ENCODE measurements at regions not wholly inside any gene's neighbourhood (a gene's known extent, or its start where the extent isn't known, plus 50 kb on each side); places are given as distances from the start of the nearest gene placed in this dataset.

GRCh38 chr2:44879269-44880124 lies 62.0 kb upstream of the SIX3 start:
- DNase-seq: no peak

GRCh38 chr2:44880125-44880483 lies 61.4 kb upstream of the SIX3 start:
- no peak for DNase-seq

DNA sequence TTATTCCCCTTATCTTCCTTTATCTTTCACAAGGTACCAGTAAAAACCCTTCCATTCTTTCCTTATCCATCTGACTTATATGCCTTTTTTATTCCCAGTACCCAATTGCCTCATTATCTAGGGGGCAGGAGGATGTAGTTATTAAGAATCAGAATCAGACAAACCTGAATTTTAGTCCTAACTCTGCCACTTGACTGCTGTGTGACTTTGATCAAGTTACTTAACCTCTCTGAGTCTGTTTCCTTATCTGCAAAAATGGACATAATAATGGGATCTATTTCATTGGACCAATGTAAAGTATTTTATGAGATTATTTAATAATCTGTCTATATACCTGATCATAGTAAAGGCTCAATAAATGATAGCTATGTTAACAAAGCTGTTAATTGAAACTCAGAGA lies 59.6 kb upstream of the SIX3 start:
- no peak for DNase-seq

- DNase-seq: no peak
Observed at GRCh38 chr2:44883356-44883755, 58.1 kb upstream of the SIX3 start.

DNA sequence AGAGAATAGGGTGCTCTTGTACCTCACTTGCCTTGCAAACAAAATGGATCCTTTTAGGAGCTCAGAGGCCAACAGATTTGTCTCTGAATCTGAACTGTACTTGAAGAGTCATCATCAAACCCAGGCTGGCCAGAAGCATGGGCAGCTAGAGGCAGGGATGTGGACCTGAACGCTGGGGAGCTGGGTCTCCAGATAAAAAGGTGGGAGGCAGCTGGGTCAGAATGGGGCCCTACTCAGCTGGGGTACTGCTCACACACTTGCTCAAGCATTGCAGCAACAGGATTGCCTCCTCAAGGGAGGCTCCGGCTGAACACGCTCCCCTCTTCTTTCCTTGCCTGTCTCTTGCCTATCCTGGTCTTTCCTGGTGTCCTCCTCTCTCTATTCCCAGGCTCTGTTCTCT lies 57.3 kb upstream of the SIX3 start:
- DNase-seq: no peak

DNA sequence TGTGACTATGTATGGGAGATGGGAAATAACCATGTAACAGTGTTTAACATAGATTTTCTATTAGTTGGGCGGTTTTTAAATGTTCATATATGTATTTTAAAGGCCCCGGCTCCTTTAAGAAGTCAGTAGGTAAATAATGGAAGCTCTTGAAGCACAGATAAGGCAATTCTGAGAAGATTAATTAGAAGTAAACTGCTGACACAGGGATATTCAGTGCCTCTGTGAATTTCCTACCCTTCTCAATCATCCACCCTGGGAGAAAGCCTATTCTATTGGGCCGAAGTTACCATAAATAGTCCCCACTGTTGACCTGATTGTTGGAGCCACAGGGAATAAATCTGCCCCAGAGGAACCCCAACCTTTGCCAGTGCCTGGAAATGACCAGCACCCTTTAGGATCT lies 56.8 kb upstream of the SIX3 start:
- DNase-seq: no peak

DNA sequence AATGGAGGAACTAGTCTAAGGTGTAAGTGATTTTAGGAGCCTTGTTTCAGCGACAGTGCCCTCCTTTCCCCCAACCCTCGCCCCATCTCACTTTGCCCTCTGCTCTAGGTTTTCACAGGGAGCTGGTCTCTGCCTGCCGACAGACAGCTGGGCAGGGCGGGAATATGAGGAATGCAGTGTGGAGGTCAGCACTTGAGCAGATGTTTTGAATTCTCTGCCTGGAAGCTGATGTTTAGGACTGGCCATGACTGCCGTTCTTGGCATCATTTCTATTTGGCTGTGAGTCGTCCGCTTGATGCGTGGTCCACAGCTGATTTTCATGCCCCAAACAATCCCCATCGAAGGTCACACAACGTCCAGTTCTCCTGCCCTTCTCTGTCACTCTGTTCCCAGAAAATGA lies 55.1 kb upstream of the SIX3 start:
- DNase-seq: no peak

GRCh38 chr2:44889096-44889495 lies 52.4 kb upstream of the SIX3 start:
- no peak for DNase-seq

Measured in NCI-H345 (cell line).